GM18858 (cell line): ENCODE measurements at regions not wholly inside any gene's neighbourhood (a gene's known extent, or its start where the extent isn't known, plus 50 kb on each side); places are given as distances from the start of the nearest gene placed in this dataset.

Experiments
- ATAC-seq: cut with Tn5 transposase; IDR thresholded peaks from one replicate; pipeline ENCODE4 v1.9.1; 2021; ENCODE audit not compliant: unreplicated experiment

GRCh38 chr2:35035883-35036282 lies 1319.7 kb upstream of the CRIM1 start:
- ATAC-seq = no peak

GRCh38 chr2:35033748-35034147 lies 1321.8 kb upstream of the CRIM1 start:
- no peak for ATAC-seq

GRCh38 chr2:35023545-35023944 lies 1332.0 kb upstream of the CRIM1 start:
- no peak for ATAC-seq

- ATAC-seq = no peak
Observed at GRCh38 chr2:35000453-35000852, 1355.1 kb upstream of the CRIM1 start.

GRCh38 chr2:34998741-34999140 lies 1356.8 kb upstream of the CRIM1 start:
- no peak for ATAC-seq

- no peak for ATAC-seq
Observed at GRCh38 chr2:34997779-34998178, 1357.8 kb upstream of the CRIM1 start.

GRCh38 chr2:34995196-34995595 lies 1360.4 kb upstream of the CRIM1 start:
- ATAC-seq = no peak

- no peak for ATAC-seq
Observed at GRCh38 chr2:34991508-34992274, 1363.9 kb upstream of the CRIM1 start.

- no peak for ATAC-seq
Observed at GRCh38 chr2:34985474-34985873, 1370.1 kb upstream of the CRIM1 start.

GRCh38 chr2:34980689-34981088 lies 1374.9 kb upstream of the CRIM1 start:
- no peak for ATAC-seq

- no peak for ATAC-seq
Observed at GRCh38 chr2:34979148-34979547, 1376.4 kb upstream of the CRIM1 start.

GRCh38 chr2:34961822-34962221 lies 1362.7 kb upstream of the FAM98A start:
- ATAC-seq = no peak

- ATAC-seq = no peak
Observed at GRCh38 chr2:34954758-34955157, 1355.7 kb upstream of the FAM98A start.

GRCh38 chr2:34950797-34951196 lies 1351.7 kb upstream of the FAM98A start:
- ATAC-seq = no peak

GRCh38 chr2:34949316-34949715 lies 1350.2 kb upstream of the FAM98A start:
- ATAC-seq = no peak

- no peak for ATAC-seq
Observed at GRCh38 chr2:34936089-34936488, 1337.0 kb upstream of the FAM98A start.

- ATAC-seq = peak; percentile 98
Observed at GRCh38 chr2:34912084-34912483, 1313.0 kb upstream of the FAM98A start.

- ATAC-seq = no peak
Observed at GRCh38 chr2:34909992-34910705, 1311.0 kb upstream of the FAM98A start.

- no peak for ATAC-seq
Observed at GRCh38 chr2:34907812-34908211, 1308.7 kb upstream of the FAM98A start.

- ATAC-seq = no peak
Observed at GRCh38 chr2:34901739-34902138, 1302.6 kb upstream of the FAM98A start.

GRCh38 chr2:34899079-34899478 lies 1300.0 kb upstream of the FAM98A start:
- ATAC-seq = no peak

- ATAC-seq = no peak
Observed at GRCh38 chr2:34892766-34893165, 1293.7 kb upstream of the FAM98A start.

- no peak for ATAC-seq
Observed at GRCh38 chr2:34892256-34892655, 1293.2 kb upstream of the FAM98A start.
